ENCODE measurements at regions not wholly inside any gene's neighbourhood (a gene's known extent, or its start where the extent isn't known, plus 50 kb on each side); places are given as distances from the start of the nearest gene placed in this dataset.

DNA sequence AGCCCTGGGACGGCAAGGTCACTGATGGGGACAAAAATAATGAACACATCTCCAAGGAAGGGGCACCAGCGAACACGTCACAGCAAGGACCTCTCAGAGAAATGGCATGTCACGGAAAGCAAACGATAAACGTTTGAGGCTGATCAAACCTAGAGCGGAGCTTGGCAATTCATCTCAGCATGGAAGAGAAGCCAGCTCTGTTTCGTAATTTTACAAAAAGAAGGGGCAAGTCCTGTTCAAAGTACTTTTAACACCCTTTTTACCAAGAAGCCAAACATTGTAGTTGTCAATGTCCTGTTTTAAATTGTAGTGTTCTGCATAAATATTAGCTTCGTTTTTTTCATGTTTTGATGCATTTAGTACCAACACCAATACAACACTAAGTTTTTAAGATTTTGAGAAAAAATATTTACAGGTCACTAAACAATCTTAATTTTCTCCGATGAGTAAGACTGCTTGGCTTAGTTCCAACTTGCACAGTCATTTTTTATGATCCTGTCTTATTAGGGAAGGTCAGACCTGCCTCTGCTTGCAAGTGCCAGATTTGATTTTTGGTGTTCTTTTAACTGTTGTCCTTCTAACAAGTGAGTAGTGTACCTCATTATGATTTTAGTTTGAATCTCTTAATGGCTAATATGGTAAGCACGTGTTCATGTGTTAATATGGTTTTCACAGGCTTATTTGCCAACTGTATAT, 818.5 kb upstream of the SALL3 start:
- DNase-seq: no peak

DNA sequence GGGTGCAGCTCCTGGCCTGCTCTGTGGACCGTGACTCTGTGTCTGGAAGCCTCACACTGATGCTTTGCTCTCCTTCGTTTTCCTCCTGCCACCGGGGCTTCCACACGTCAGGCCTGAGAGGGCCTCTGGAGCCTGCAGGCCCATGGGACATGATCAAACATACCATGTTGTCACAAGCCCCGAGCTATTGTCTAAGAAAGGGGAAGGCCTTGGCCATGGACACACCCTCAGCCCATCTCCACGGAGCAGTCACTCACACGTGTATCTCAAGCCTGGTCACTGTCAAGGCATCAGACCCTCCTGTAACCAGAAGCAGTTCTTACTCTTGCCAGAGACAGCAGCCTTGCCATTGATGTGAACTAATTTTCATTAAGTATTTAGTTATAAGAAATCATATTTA, 814.1 kb upstream of the SALL3 start:
- DNase-seq: no peak

DNA sequence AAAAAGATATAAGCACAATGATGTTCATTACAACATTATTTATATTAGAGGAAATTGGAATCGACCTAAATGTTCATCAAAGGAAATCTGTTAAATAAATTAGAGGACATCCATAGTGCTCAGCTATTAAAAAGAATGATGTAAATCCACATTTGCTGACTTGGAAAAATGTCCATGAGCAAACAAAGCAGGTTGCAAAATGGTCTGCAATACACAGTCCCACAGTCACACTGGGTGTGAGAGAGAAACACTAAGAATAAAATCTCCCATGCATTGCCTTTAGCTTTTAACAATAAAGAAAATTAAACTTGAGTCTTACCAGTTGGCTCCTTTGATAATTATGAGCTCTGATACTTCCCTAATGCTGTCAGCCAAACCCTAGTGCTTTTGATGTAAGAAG, 811.1 kb upstream of the SALL3 start:
- DNase-seq: no peak

DNA sequence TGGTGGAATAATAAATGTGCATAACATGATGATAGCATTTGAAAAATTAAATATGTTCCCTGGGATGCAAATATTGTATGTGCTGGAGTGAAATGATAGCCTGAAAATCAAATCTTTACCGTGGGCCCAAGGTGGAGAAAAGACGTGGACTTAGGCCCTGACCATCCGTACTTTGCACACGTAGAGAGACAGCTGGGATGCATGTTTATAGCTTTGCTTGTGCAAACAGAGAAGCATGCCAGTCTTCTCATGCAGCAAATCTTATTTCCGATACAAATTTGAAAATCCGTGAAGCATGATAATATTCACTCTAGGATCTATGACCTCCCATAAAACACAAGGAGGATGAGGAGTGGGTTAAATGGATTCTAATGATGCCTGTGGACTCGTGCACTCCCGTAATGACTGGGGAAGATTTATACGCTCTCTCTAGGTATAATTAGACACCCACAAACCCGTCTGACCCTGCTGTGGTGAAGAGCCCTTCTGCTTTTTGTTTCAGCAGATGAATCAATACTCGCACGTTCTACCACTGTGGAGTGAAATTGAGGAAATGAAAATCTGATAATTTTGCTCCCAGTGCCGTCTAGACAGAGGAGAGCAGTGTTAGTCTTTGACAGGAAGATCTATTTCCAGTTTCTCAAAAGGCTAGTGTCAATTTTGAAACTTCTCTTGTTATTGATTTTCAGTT, 810.3 kb upstream of the SALL3 start:
- no peak for DNase-seq

DNA sequence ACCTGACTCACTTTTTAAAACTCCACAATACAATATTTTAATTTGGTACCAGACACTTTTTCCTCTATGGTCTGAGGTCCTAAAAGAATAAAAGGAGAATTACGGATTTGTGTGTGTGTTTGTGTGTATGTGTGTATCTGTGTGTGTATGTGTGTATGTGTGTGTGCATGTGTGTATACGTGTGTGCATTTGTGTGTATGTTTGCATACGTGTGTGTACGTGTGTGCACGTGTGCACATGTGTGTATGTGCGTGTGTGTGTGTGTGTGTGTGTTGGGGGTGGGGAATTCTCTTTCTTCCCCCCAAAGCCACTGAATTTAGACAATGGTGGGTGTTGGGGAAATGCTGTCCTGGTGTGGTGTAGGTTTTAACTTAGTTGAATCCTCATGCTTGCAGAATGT, 807.7 kb upstream of the SALL3 start:
- no peak for DNase-seq

DNA sequence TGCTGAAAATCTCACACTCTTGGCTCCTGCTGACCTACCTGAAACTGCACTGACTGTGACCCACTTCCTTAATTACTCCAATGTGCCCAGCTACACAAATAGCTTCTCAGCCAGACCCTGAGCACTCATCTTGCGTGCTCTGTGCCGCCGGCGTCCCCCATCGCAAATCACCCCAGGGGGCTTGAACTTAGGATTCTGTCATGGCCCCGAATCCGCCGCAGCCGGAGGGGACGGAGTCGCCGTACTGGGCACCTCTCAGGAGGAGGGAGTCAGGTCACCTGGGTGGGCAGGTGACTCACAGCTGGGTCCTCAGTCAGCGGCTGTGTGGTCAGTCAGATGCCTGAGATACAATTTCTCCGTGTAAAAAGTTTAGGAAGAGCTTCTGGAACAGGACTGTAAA, 804.9 kb upstream of the SALL3 start:
- DNase-seq: no peak

DNA sequence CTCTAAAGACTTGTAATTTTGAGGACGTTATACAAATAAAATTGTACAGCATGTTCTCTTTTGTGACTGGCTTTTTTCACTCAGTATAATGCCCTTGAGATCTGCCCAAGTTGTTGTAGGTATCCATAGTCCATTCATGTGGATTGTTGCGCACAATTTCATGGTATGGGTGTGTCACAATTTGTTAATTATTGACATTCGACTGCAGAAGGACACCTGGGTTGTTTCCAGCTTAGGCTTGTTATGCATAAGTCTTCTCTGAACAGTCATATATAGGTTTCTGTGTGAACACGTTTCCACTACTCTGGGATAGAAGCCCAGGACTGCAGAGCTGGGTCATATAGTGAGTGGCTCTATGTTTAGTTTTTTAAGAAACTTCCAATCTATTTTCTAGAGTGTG, 800.8 kb upstream of the SALL3 start:
- no peak for DNase-seq

DNA sequence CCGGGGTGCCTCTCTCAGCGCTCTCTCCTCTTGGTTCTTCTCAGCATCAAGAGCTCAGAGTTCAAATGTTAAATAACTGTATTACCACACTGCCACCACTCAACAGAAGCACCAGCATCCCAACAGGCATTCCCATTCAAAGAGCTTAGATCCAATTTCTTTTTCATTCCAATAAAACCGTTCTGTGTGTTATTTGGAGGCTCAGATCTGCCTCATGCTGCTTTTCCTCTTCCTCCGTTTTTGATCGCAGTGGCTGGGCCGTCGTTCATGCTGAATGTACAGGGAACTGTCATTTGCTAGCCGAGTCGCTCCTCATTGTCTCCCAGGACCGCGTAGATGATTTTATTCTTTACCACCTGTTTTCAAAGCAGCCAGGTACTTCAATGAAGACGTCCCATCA, 798.9 kb upstream of the SALL3 start:
- no peak for DNase-seq

DNA sequence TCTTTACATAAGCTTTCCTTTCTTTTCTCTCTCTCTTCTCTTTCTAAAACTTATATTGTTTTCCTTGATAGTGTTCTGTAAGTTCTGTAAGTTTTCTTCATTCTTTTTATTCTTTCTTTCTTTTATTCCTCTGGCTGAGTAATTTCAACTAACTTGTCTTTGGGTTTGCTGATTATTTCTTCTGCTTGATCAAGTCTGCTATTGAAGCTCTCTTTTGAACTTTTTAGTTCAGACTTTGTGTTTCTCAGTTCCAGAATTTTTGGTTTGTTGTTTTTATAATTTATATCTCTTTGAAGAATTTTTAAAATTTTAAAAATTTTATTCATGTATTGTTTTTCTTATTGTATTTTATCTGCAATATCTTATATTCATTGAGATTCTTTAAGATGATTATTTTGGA, 795.8 kb upstream of the SALL3 start:
- DNase-seq: no peak

DNA sequence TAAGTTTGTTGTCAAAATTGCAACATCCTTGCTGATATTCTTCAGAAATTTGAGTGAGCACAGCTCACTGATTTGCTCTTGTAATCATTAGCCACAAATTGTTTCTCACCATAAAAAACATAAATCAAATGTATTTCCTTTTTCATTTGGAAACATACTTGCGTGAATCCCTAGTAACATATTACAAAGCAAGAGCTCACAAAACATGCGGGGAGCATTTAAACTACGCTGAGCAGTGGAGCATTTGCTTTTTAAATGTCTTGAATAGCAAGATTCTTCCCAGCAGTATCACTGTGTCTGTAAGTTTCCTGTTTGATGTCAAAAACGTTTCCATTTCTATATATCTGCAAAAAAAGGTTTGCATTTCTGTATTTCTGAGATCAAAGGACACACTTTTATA, 788.3 kb upstream of the SALL3 start:
- DNase-seq: no peak

DNA sequence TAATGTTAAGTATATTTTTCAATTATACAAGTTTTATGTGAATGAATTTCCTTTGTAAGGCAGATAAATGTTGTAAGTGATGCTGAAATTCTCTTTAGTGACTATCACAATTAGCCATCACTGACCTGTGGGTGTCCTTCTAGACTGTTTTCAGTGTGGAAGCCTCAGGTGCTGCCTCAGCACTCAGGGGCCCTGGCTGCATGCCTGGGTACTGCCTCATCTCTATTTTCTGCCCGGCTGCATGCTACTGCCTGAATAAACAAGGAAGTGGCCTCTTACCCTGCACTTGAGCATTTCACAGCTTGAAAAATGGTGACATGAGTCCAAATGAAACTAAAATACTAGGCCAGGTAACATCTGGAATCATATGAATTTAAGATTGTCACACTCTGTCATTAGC, 787.6 kb upstream of the SALL3 start:
- DNase-seq: peak; percentile 96

DNA sequence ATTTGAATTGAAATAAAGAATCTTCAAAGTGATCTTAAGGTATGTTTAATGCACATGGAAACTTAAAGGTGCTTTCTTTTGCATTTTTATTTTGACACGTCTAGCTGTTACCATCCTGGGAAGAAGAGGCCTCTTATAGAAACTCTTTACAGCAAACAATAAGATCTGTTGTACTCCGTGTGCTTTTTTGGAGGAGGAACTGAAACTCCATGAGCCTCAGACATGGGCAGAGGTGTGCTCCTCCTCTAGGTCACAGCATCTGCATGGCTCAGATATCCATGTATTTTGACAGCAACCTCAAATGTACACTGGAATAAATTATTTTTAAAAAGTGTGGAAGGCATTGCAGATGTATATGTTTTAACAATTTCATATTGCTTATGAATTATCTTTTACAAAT, 783.3 kb upstream of the SALL3 start:
- no peak for DNase-seq

DNA sequence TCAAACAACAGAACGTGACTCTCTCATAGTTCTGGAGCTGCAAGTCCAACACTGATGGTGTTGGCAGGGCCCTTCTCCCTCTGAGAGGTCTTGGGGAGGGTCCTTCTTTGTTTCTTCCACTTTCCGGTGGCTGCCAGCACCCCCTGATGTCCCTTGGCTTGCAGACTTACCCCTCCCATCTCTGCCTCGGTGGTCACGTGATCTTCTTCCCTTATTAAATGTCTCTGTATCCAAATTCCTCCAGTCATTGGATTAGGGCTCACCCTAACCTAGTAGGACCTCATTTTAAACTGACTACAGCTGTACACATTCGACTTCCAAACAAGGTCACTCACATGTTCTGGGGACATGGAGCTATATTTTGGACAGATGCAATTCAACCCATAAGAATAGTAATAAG, 780.6 kb upstream of the SALL3 start:
- no peak for DNase-seq

DNA sequence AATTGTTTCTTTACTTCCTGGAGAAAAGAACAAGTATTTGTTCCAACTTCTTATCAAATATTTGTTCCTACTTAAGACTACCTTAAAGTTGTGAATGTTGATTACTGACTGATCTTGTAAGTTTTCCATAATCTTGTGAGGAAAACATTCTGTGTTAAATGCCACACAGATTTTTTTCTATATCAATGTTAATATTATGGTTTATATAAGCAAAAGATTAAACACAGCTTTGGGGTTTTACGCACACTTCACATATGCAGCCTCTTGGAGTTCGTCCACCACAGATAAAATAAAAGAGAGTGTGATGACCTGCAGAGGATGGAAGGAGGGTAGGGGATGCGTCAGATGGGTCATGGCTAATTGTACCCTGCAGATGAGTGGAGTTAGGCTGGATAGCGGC, 780.0 kb upstream of the SALL3 start:
- no peak for DNase-seq

DNA sequence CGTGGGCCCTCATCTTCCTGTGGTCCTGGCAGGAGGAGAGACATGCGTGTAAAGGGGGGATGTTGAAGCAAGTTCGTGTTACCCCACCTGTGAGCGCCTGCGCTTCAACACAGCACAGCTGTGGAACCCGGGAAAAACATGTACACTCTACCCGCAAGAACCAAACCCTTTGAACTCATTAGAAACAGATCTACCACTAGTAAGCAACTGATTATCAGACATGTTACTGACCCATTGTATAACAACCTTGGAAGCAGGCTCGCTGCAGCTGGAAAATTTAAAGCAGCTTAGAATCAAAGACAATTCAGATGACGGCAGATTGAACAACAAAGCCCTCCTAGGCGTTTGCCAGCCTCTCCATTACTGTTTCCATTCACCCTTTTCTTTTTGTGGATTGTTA, 771.7 kb upstream of the SALL3 start:
- DNase-seq: no peak

DNA sequence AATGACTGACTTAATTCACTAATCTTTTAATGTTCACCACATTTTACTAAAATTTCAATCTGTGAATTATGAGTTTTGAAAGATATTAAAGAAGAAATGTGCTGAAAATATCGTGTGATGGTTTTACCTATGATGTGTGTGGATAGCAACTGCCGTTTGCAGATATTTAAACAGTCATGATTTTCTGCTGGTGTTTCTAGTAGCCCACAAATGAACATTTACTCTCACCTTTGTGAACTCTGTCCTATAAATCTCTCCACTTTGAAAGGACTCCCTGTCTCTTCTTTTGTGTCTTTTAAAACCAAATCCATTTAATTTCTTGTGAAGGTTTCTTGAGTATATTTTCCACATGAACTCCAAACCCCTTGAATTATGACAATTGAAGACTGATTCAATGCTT, 771.2 kb upstream of the SALL3 start:
- no peak for DNase-seq

DNA sequence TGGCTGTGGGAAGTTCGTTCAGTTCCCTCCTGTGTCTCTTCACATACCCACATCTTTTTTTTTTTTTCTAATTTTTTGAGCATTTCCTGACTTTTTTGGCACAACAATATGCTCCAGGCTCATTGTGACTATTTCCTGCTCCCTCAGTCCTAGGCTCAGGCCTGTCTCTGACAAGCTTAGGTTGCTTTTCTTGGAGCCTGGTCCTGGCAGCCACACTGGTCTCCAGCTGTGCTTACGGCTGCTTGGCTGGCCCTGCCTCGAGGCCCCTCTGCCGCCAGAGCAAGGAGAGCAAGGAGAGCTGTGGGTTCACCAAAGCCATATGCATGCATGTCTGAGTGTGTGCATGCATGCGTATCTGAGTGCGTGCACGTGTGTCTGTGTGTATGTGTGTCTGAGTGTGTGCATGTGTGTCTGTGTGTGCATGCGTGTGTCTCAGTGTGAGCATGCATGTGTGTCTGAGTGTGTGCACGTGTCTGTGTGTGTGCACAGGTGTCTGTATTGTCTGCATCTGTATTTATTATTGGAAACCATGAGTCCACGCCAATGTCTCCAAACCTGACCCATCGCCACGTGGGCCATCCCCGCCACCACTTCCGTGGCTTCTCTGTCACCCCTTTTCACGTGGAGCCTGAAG, 766.1 kb upstream of the SALL3 start:
- no peak for DNase-seq

DNA sequence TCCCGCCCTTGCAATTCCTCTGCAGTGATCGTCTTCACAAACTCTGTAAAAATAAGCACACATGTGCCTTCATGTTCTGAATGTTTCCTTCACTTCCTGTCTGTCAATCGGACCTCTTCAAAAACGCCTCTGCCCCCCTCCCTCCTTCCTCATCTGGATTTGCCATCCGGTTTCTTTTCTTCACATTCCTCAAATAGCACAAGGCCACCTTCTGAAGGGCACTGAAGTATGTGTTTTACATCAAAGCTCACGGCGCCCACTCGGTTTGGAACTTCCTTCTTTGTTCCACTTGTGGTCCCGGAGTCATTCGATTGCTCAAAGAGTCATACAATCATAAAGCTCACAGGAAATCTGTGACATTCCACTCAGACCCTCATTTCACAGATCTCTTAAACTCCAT, 758.1 kb upstream of the SALL3 start:
- DNase-seq: no peak

DNA sequence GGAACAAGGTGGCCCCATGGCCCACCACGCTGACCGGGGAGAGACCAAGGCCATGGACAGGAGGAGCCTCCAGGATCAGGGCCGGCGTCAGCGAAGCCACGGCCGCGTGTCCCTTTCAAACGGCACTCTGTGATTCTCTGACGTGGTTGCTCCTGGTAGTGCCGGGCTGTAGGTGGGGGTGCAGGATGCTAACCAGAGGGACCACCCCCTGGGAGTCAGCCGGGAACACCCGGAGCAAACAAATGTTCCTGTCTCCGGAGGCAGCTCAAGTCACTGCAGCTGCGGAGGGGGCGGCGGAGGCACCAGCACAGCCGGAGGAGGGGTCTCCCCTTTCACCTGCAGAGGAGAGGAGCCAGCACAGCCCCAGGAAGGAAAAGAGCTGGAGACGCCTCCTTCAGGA, 750.6 kb upstream of the SALL3 start:
- no peak for DNase-seq

DNA sequence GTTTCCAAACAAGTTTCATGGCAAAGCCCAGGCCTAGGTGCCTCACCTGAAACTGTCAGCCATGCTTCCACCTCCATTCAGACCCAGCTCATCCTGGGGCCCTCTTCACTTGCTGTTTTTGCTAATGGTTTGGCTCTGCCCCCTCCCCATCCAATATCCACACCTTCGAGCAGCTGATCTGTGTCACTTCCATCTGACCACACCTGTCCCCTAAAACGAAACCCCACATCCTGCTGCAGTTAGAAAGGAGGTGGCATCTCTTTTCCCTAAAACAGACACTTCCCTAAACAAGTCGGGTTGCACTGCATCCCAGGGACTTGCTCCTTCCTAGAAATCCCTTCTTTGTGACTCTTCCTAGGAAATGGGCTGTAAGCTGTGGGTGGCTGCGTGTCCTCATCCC, 748.7 kb upstream of the SALL3 start:
- DNase-seq: no peak

DNA sequence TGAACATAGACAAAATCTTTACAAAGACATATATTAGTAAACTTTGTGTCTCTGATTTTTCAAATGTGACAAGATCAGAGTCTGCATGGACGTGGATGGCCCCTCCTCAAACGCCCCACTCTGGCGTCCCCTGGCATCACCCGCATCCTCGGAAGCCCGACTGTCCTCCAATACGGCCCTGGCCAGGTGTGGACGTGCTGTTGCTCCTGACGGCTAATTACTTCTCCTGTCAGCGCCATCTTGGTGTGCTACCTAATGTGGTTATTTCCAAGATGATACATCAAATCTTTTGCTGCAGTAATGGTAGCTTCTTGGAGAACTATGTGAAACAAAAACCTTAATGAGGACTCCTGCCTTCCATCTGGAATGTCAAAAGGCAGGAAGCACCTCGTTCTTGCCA, 747.4 kb upstream of the SALL3 start:
- DNase-seq: no peak

DNA sequence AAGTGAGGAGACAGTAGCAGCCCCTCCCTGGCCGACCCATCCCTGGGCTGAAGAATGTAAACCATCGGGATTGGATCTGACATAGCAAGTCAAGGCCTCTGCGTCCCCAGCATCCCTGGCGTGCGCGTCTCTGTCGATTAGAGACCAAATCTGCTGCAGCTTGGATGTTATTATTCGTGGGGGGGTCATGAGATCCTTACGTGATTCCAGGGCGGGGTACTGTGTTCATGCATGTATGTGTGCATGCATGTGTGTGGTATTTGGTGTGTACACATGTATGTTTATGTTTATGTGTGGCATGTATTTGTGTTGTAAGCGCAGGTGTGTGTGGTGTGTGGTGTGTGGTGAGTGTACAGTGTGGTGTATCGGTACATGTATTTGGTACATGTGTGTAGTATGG, 741.8 kb upstream of the SALL3 start:
- DNase-seq: no peak

DNA sequence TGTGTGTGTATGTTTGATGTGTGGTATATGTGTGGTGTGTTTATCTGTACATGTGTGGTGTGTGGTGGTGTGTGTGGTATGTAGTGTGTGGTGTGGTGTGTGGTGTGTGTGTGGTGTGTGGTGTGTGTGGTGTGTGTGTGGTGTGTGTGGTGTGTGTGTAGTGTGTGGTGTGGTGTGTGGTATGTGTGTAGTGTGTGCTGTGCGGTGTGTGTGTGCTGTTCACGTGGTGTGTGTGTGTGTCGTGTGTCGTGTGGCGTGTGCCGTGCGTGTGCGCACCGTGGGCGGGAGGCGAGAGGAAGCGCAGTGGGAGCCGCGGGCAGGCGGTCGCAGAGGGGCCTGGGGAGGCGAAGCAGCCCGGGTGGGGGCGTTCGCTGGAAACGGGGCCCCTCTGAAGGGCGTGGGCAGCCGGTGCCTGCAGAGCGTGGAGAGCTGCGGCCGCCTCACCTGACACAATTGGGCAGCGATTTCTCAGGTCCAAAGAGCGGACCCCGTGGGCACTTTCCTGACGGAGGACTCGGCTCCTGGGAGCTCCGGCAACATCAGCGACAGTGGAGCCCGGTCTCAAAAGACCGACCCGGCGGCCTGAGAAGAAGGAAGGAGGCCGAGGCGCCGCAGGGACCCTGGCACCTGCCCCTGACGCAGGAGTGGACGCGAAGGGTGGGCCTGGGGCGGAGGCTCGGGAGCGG, 741.1 kb upstream of the SALL3 start:
- DNase-seq: no peak

DNA sequence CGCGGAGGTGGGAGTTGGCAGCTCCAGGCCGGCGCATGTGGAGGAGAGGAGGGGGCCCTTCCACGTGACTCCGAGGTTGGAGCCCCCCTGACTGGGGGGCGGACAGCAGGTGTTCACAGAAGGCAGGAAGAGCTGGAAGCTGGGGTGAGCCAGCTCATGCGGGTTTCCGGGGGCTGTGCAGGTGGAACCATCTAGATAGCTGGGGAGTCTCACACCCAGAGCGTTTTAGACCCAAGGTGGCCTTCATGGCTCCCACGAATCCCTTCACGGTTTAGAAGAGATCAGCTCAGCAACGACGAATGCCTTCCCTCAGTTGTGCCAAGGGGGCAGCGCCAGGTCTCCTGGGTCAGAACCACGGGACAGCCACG, 740.5 kb upstream of the SALL3 start:
- no peak for DNase-seq

Measured in NCI-H510A (cell line).